MM.1S (cell line): ENCODE measurements at regions not wholly inside any gene's neighbourhood (a gene's known extent, or its start where the extent isn't known, plus 50 kb on each side); places are given as distances from the start of the nearest gene placed in this dataset.

Source experiments
- DNase-seq: peaks from one replicate; pipeline ENCODE4 v3.0.0-alpha.2; 2015
- H2AFZ ChIP-seq: fragments of 300-600 bp; sonication (generic); 2 replicates; pipeline ENCODE4 v1.6.0; 2016; ENCODE audit warnings: antibody characterized with exemption, low read length
- H3F3A ChIP-seq: fragments of 300-600 bp; sonication (generic); 2 replicates; pipeline ENCODE4 v1.6.1; 2016; ENCODE audit warnings: mild to moderate bottlenecking, antibody characterized with exemption, low read length, moderate library complexity, mixed read lengths; ENCODE audit not compliant: insufficient read depth
- H3K27ac ChIP-seq: fragments of 300-600 bp; sonication (generic); 2 replicates; pipeline ENCODE4 v1.5.1; 2016; ENCODE audit warnings: mild to moderate bottlenecking, low read length
- H3K27me3 ChIP-seq: fragments of 300-600 bp; sonication (generic); replicated peaks from 2 replicates; pipeline ENCODE4 v1.6.0; 2016; ENCODE audit warnings: low read length; ENCODE audit not compliant: insufficient read depth
- H3K36me3 ChIP-seq: fragments of 300-600 bp; sonication (generic); replicated peaks from 2 replicates; pipeline ENCODE4 v1.6.1; 2016; ENCODE audit warnings: mild to moderate bottlenecking, low read length, mixed read lengths; ENCODE audit not compliant: insufficient read depth
- H3K4me1 ChIP-seq: fragments of 300-600 bp; sonication (generic); 2 replicates; pipeline ENCODE4 v1.6.1; 2016; ENCODE audit warnings: low read length, mixed read lengths
- H3K4me2 ChIP-seq: fragments of 300-600 bp; sonication (generic); 2 replicates; pipeline ENCODE4 v1.6.0; 2016; ENCODE audit warnings: low read depth, low read length
- H3K4me3 ChIP-seq: fragments of 300-600 bp; sonication (generic); 2 replicates; pipeline ENCODE4 v1.5.1; 2016; ENCODE audit warnings: low read length, mixed read lengths
- H3K79me2 ChIP-seq: fragments of 300-600 bp; sonication (generic); 2 replicates; pipeline ENCODE4 v1.6.1; 2016; ENCODE audit warnings: mixed run types, low read length, mixed read lengths
- H3K9ac ChIP-seq: fragments of 300-600 bp; sonication (generic); 2 replicates; pipeline ENCODE4 v1.6.1; 2016; ENCODE audit warnings: low read length, mixed read lengths
- H3K9me2 ChIP-seq: fragments of 300-600 bp; sonication (generic); replicated peaks from 2 replicates; pipeline ENCODE4 v1.6.1; 2016; ENCODE audit warnings: mild to moderate bottlenecking, low read length, mixed read lengths; ENCODE audit not compliant: insufficient read depth
- H3K9me3 ChIP-seq: fragments of 300-600 bp; sonication (generic); replicated peaks from 2 replicates; pipeline ENCODE4 v1.6.1; 2016; ENCODE audit warnings: mild to moderate bottlenecking, low read length, mixed read lengths; ENCODE audit not compliant: insufficient read depth
- H4K20me1 ChIP-seq: fragments of 300-600 bp; sonication (generic); 2 replicates; pipeline ENCODE4 v1.6.1; 2016; ENCODE audit warnings: mild to moderate bottlenecking, low read length, moderate library complexity, mixed read lengths; ENCODE audit not compliant: insufficient read depth
- EZH2 ChIP-seq: fragments of 300-600 bp; sonication (generic); optimal IDR thresholded peaks from 2 replicates; pipeline ENCODE3; 2017; ENCODE audit warnings: low read depth, mild to moderate bottlenecking, antibody characterized with exemption, low read length, mixed read lengths
- EZH2phosphoT487 ChIP-seq: fragments of 300-600 bp; sonication (generic); IDR thresholded peaks from 2 replicates; pipeline ENCODE4 v1.6.1; 2018; ENCODE audit warnings: antibody characterized with exemption, low read length
- TF ChIP-seq, protein P1 (sequence below): fragments of 300-600 bp; sonication (generic); IDR thresholded peaks from 2 replicates; pipeline ENCODE4 v1.5.1; 2016; ENCODE audit warnings: antibody characterized with exemption, low read length, mixed read lengths

DNA sequence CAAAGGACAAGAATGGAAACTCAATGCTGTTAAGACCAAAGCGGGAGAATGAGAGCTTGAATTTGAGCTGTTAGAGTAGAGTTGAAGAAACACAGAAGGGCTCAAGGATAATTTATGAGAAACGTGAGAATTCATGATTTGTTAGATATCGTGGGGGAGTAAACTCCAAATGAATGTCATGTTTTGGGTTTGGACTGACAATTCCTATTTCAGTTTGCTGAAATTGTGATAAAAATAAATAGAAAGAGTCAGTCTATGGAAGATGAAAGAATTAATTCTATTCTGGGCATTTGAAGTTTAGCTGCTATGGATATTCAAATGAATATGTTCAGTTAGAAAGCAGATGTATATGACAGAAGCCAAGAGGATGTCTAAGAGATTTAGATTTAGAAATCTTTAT is 723.4 kb upstream of the PIK3C3 start:
- H3K27ac ChIP-seq = no peak overlapping the region
- H3K4me2 ChIP-seq = no peak overlapping the region
- H4K20me1 ChIP-seq = no peaks in the 10 kb centered on the region
- H3K9me3 ChIP-seq = no peaks in the 10 kb centered on the region
- no peak overlapping the region for H3K9ac ChIP-seq
- H2AFZ ChIP-seq = no peak overlapping the region
- H3K27me3 ChIP-seq = no peaks in the 10 kb centered on the region
- H3K9me2 ChIP-seq = no peaks in the 10 kb centered on the region
- no peak overlapping the region for H3K4me3 ChIP-seq
- no peaks in the 10 kb centered on the region for H3K4me1 ChIP-seq
- no peaks in the 10 kb centered on the region for H3F3A ChIP-seq
- DNase-seq = no peak
- TF ChIP-seq EZH2 (no peak), EZH2phosphoT487 (no peak)
- TF ChIP-seq, protein P1, sequence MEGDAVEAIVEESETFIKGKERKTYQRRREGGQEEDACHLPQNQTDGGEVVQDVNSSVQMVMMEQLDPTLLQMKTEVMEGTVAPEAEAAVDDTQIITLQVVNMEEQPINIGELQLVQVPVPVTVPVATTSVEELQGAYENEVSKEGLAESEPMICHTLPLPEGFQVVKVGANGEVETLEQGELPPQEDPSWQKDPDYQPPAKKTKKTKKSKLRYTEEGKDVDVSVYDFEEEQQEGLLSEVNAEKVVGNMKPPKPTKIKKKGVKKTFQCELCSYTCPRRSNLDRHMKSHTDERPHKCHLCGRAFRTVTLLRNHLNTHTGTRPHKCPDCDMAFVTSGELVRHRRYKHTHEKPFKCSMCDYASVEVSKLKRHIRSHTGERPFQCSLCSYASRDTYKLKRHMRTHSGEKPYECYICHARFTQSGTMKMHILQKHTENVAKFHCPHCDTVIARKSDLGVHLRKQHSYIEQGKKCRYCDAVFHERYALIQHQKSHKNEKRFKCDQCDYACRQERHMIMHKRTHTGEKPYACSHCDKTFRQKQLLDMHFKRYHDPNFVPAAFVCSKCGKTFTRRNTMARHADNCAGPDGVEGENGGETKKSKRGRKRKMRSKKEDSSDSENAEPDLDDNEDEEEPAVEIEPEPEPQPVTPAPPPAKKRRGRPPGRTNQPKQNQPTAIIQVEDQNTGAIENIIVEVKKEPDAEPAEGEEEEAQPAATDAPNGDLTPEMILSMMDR = no peak
- H3K79me2 ChIP-seq = no peaks in the 10 kb centered on the region
- H3K36me3 ChIP-seq = no peaks in the 10 kb centered on the region

DNA sequence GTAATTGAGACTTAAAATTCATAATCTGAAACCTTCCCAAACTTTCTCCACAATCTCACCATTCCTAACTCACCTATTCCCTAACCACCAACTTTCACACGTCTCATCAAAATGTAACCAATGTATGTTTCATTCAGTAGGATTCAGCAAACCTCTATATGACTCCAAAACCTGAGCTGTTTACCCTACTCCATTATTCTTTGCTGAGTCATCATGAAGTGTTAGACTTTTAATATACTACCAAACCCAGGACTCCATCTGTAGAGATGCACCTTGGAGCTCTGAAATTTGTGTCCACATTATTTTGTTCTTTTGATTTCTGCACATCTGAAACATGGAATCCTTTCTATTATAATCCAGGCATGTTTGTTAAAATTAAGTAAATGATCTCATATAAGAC is 727.0 kb upstream of the PIK3C3 start:
- Histone ChIP-seq H3K9me3 (no peaks in the 10 kb centered on the region), H3K36me3 (no peaks in the 10 kb centered on the region), H2AFZ (no peak overlapping the region), H3K4me3 (no peak overlapping the region), H3K79me2 (no peaks in the 10 kb centered on the region), H3K4me1 (no peaks in the 10 kb centered on the region), H3K27ac (no peak overlapping the region), H3F3A (no peaks in the 10 kb centered on the region), H3K4me2 (no peak overlapping the region), H3K9me2 (no peaks in the 10 kb centered on the region), H3K27me3 (no peaks in the 10 kb centered on the region), H3K9ac (no peak overlapping the region), H4K20me1 (no peaks in the 10 kb centered on the region)
- no peak for TF ChIP-seq EZH2
- TF ChIP-seq, protein P1 = no peak
- TF ChIP-seq EZH2phosphoT487 = no peak
- no peak for DNase-seq

GRCh38 chr18:41226911-41227310 is 728.1 kb upstream of the PIK3C3 start:
- TF ChIP-seq EZH2 = no peak
- TF ChIP-seq, protein P1 = no peak
- no peak for TF ChIP-seq EZH2phosphoT487
- H3K27me3 ChIP-seq = no peaks in the 10 kb centered on the region
- H2AFZ ChIP-seq = no peak overlapping the region

More at GRCh38 chr18:41226911-41227310, 728.1 kb upstream of the PIK3C3 start:
- Histone ChIP-seq H3F3A (no peaks in the 10 kb centered on the region), H4K20me1 (no peaks in the 10 kb centered on the region), H3K4me3 (no peak overlapping the region), H3K9ac (no peak overlapping the region), H3K4me2 (no peak overlapping the region), H3K79me2 (no peaks in the 10 kb centered on the region), H3K9me3 (no peaks in the 10 kb centered on the region), H3K36me3 (no peaks in the 10 kb centered on the region), H3K9me2 (no peaks in the 10 kb centered on the region), H3K4me1 (no peaks in the 10 kb centered on the region), H3K27ac (no peak overlapping the region)
- DNase-seq = no peak
